PFSK-1 (cell line): ENCODE measurements at regions not wholly inside any gene's neighbourhood (a gene's known extent, or its start where the extent isn't known, plus 50 kb on each side); places are given as distances from the start of the nearest gene placed in this dataset.

Experiments
- FOXP2 ChIP-seq: optimal IDR thresholded peaks from 2 replicates; pipeline ENCODE3; 2011; ENCODE audit warnings: borderline replicate concordance, control low read depth, inconsistent platforms; ENCODE audit not compliant: insufficient read depth; ENCODE audit errors: extremely low read length, extremely low read depth
- POLR2AphosphoS5 ChIP-seq: IDR thresholded peaks from 2 replicates; pipeline ENCODE4 v1.6.1; 2012; ENCODE audit warnings: low read depth, mild to moderate bottlenecking, control low read depth, low read length, moderate library complexity
- REST ChIP-seq, 2 experiments: IDR thresholded peaks; 2 replicates each; pipeline versions ENCODE4 v1.6.1 to v1.8.0; 2011 to 2012; ENCODE audit warnings: low read depth in 2 of 2, low read length in 2 of 2, control low read depth in 1 of 2, inconsistent platforms in 1 of 2, mild to moderate bottlenecking in 1 of 2, moderate library complexity in 1 of 2; ENCODE audit not compliant: insufficient read depth in 1 of 2
- SIN3A ChIP-seq: IDR thresholded peaks from 2 replicates; pipeline ENCODE4 v1.6.1; 2012; ENCODE audit warnings: mild to moderate bottlenecking, low read length, moderate library complexity, borderline replicate concordance; ENCODE audit not compliant: insufficient read depth

GRCh38 chr20:22492497-22492896, 91.9 kb downstream of the FOXA2 start:
- no peak for TF ChIP-seq POLR2AphosphoS5
- TF ChIP-seq SIN3A = no peak
- no peak for TF ChIP-seq REST (IDR thresholded peaks at IDR 0.05; ENCODE audit: insufficient read depth in 1 of 2, low read depth in 2 of 2, low read length in 2 of 2)
- TF ChIP-seq FOXP2 = no peak
